ENCODE measurements at regions not wholly inside any gene's neighbourhood (a gene's known extent, or its start where the extent isn't known, plus 50 kb on each side); places are given as distances from the start of the nearest gene placed in this dataset.

DNA sequence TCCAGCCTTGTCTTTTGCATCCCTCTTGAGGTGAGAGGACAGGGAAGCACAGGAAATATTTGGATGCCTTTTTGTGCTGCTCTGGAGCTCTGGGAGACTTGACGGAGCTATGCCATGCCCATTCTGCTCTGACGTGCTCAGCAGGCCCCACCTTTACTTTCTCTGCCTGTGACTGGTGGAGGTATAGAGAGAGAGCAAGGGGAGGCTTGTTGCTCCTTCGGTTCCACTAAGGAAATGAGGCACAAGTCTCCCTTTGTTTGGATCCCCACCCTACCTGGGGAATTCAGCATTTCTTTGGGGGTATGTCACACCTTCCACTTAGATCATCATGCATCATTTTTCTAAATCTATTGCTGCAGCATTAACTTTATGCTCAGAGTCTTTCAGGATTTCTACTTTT is 121.8 kb upstream of the CNTLN start:
- no peak overlapping the region for H3K27ac ChIP-seq (ENCODE audit: low read length)
- H3K9ac ChIP-seq (ENCODE audit: low read length): no peak overlapping the region
- H4K20me1 ChIP-seq (ENCODE audit: insufficient read depth): no peaks in the 10 kb centered on the region
- H3K27me3 ChIP-seq (ENCODE audit: insufficient read depth, low read depth, low read length): no peaks in the 10 kb centered on the region
- no peak overlapping the region for H3K4me2 ChIP-seq (ENCODE audit: low read length)
- H3K9me2 ChIP-seq (ENCODE audit: insufficient read depth, low read length): no peaks in the 10 kb centered on the region
- TF ChIP-seq POLR2AphosphoS5 (IDR thresholded peaks at IDR 0.05) (no peak), RAD21 (conservative IDR thresholded peaks at IDR 0.05) (no peak), CTCF (IDR thresholded peaks at IDR 0.05; ENCODE audit: poor library complexity, severe bottlenecking) (no peak), EZH2 (IDR thresholded peaks at IDR 0.05; ENCODE audit: borderline replicate concordance, insufficient read depth, low read length, poor library complexity, severe bottlenecking) (no peak), TAF1 (IDR thresholded peaks at IDR 0.05; ENCODE audit: low read depth) (no peak), MXI1 (conservative IDR thresholded peaks at IDR 0.05; ENCODE audit: poor library complexity, severe bottlenecking) (no peak), SMC3 (conservative IDR thresholded peaks at IDR 0.05; ENCODE audit: poor library complexity) (no peak), EP300 (conservative IDR thresholded peaks at IDR 0.05; ENCODE audit: poor library complexity, severe bottlenecking) (no peak)
- TF ChIP-seq, protein P1, sequence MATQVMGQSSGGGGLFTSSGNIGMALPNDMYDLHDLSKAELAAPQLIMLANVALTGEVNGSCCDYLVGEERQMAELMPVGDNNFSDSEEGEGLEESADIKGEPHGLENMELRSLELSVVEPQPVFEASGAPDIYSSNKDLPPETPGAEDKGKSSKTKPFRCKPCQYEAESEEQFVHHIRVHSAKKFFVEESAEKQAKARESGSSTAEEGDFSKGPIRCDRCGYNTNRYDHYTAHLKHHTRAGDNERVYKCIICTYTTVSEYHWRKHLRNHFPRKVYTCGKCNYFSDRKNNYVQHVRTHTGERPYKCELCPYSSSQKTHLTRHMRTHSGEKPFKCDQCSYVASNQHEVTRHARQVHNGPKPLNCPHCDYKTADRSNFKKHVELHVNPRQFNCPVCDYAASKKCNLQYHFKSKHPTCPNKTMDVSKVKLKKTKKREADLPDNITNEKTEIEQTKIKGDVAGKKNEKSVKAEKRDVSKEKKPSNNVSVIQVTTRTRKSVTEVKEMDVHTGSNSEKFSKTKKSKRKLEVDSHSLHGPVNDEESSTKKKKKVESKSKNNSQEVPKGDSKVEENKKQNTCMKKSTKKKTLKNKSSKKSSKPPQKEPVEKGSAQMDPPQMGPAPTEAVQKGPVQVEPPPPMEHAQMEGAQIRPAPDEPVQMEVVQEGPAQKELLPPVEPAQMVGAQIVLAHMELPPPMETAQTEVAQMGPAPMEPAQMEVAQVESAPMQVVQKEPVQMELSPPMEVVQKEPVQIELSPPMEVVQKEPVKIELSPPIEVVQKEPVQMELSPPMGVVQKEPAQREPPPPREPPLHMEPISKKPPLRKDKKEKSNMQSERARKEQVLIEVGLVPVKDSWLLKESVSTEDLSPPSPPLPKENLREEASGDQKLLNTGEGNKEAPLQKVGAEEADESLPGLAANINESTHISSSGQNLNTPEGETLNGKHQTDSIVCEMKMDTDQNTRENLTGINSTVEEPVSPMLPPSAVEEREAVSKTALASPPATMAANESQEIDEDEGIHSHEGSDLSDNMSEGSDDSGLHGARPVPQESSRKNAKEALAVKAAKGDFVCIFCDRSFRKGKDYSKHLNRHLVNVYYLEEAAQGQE (IDR thresholded peaks at IDR 0.05; ENCODE audit: borderline replicate concordance): no peak
- no peaks in the 10 kb centered on the region for H3K79me2 ChIP-seq (replicated peaks; ENCODE audit: insufficient read depth, low read length)
- H2AFZ ChIP-seq (ENCODE audit: low read depth, low read length): no peak overlapping the region
- no peaks in the 10 kb centered on the region for H3F3A ChIP-seq (ENCODE audit: insufficient read depth, low read length, poor library complexity, severe bottlenecking)
- no peaks in the 10 kb centered on the region for H3K9me3 ChIP-seq (ENCODE audit: low read length)
- H3K4me3 ChIP-seq (ENCODE audit: low read length): no peak overlapping the region
- no peaks in the 10 kb centered on the region for H3K36me3 ChIP-seq (ENCODE audit: insufficient read depth, low read length)

DNA sequence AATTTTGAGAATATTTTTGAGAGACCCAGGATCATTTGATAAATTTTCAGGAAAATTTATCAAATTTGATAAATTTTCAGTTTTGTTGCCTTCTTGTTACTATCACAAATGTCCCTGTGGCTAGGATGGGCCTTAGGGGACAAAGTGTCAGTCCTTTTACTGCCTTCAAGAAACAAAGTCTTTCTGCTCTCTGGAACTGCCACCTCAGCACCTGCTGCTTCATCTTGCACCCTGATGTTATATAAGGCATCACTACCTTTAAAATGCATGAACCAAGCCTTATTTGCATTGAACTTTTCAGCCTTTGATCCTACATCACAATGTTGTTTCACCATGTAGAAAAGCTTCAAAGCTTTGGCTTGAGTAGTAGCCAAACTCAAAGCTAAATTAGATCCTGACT is 123.0 kb upstream of the CNTLN start:
- H3K27me3 ChIP-seq (ENCODE audit: insufficient read depth, low read depth, low read length): no peaks in the 10 kb centered on the region
- no peak overlapping the region for H3K9ac ChIP-seq (ENCODE audit: low read length)
- no peak for TF ChIP-seq CTCF (IDR thresholded peaks at IDR 0.05; ENCODE audit: poor library complexity, severe bottlenecking)
- TF ChIP-seq SMC3 (conservative IDR thresholded peaks at IDR 0.05; ENCODE audit: poor library complexity): no peak
- TF ChIP-seq, protein P1 (IDR thresholded peaks at IDR 0.05; ENCODE audit: borderline replicate concordance): no peak
- no peak for TF ChIP-seq TAF1 (IDR thresholded peaks at IDR 0.05; ENCODE audit: low read depth)
- no peak for TF ChIP-seq POLR2AphosphoS5 (IDR thresholded peaks at IDR 0.05)
- no peak for TF ChIP-seq MXI1 (conservative IDR thresholded peaks at IDR 0.05; ENCODE audit: poor library complexity, severe bottlenecking)
- no peak for TF ChIP-seq RAD21 (conservative IDR thresholded peaks at IDR 0.05)
- no peak for TF ChIP-seq EZH2 (IDR thresholded peaks at IDR 0.05; ENCODE audit: borderline replicate concordance, insufficient read depth, low read length, poor library complexity, severe bottlenecking)
- TF ChIP-seq EP300 (conservative IDR thresholded peaks at IDR 0.05; ENCODE audit: poor library complexity, severe bottlenecking): no peak
- no peaks in the 10 kb centered on the region for H3K79me2 ChIP-seq (replicated peaks; ENCODE audit: insufficient read depth, low read length)
- H3K9me3 ChIP-seq (ENCODE audit: low read length): no peaks in the 10 kb centered on the region
- no peaks in the 10 kb centered on the region for H3F3A ChIP-seq (ENCODE audit: insufficient read depth, low read length, poor library complexity, severe bottlenecking)
- H3K4me2 ChIP-seq (ENCODE audit: low read length): no peak overlapping the region
- no peak overlapping the region for H3K27ac ChIP-seq (ENCODE audit: low read length)
- no peak overlapping the region for H3K4me3 ChIP-seq (ENCODE audit: low read length)
- H3K9me2 ChIP-seq (ENCODE audit: insufficient read depth, low read length): no peaks in the 10 kb centered on the region
- H3K36me3 ChIP-seq (ENCODE audit: insufficient read depth, low read length): no peaks in the 10 kb centered on the region
- H4K20me1 ChIP-seq (ENCODE audit: insufficient read depth): no peaks in the 10 kb centered on the region
- H2AFZ ChIP-seq (ENCODE audit: low read depth, low read length): no peak overlapping the region
